Endothelial cell of umbilical vein (primary cell): ENCODE measurements at regions not wholly inside any gene's neighbourhood (a gene's known extent, or its start where the extent isn't known, plus 50 kb on each side); places are given as distances from the start of the nearest gene placed in this dataset.

Experiments
- BruUV-seq: library from RNA; stranded (reverse); fragments of 400-500 nt; replicated peaks from 2 replicates; lab custom pipeline; 2021; lab: Mats Ljungman, UMichigan
- CTCF ChIA-PET: fragments of 300-600, 350-600 bp; sonication (Branson Sonifier 250); formaldehyde crosslinking; loops from one replicate; lab custom pipeline; 2021; ENCODE audit warnings: antibody characterized with exemption, inconsistent platforms; lab: Charles Lee
- POLR2A ChIA-PET: fragments of 300-600, 350-600 bp; sonication (Branson Sonifier 250); formaldehyde crosslinking; loops from one replicate; lab custom pipeline; 2021; ENCODE audit warnings: antibody characterized with exemption, inconsistent platforms; lab: Charles Lee
- DNase-seq: peaks from one replicate; pipeline ENCODE4 v3.0.0-alpha.2; 2011; ENCODE audit warnings: low read depth, low spot score
- FAIRE-seq: peaks from 2 replicates; lab custom pipeline; 2011; peaks lifted over from hg19 to GRCh38; lab: Jason Lieb, UNC
- H2AFZ ChIP-seq: 2 replicates; pipeline ENCODE4 v1.6.0; 2012; ENCODE audit warnings: low read depth, low read length, control low read depth, inconsistent platforms
- H3K27ac ChIP-seq: 2 replicates; pipeline ENCODE4 v1.5.1; 2011; ENCODE audit warnings: low read depth, mild to moderate bottlenecking, control low read depth, low read length, moderate library complexity; ENCODE audit not compliant: insufficient read depth
- H3K27me3 ChIP-seq, 2 experiments: 2 replicates each; pipeline versions ENCODE4 v1.6.0 to v1.6.1; 2011; ENCODE audit warnings: low read length in 2 of 2, mixed read lengths in 1 of 2; ENCODE audit not compliant: control insufficient read depth in 2 of 2, insufficient read depth in 2 of 2
- H3K36me3 ChIP-seq, 2 experiments: 2 replicates in 1 of 2; 3 replicates in 1 of 2; pipeline ENCODE4 v1.5.1; 2011; ENCODE audit warnings: low read length in 2 of 2, mild to moderate bottlenecking in 1 of 2, moderate library complexity in 1 of 2; ENCODE audit not compliant: control insufficient read depth in 2 of 2, insufficient read depth in 2 of 2; ENCODE audit errors: extremely low read depth in 1 of 2
- H3K4me1 ChIP-seq: 3 replicates; pipeline ENCODE4 v1.5.1; 2011; ENCODE audit warnings: mild to moderate bottlenecking, low read length; ENCODE audit not compliant: control insufficient read depth, insufficient read depth; ENCODE audit errors: extremely low read depth
- H3K4me2 ChIP-seq: 2 replicates; pipeline ENCODE4 v1.6.1; 2011; ENCODE audit warnings: low read length, control low read depth, mixed read lengths; ENCODE audit not compliant: insufficient read depth
- H3K4me3 ChIP-seq, 3 experiments: fragments of 200-600 bp in 1 of 3; sonication (generic), shearing (Covaris generic) in 1 of 3; replicated peaks in 1 of 3; 2 replicates each; pipeline ENCODE4 v1.5.1; 2011 to 2016; ENCODE audit warnings: control low read depth in 3 of 3, low read length in 3 of 3, mild to moderate bottlenecking in 2 of 3, inconsistent platforms in 1 of 3, low read depth in 1 of 3, moderate library complexity in 1 of 3; ENCODE audit not compliant: insufficient read depth in 1 of 3
- H3K79me2 ChIP-seq: 2 replicates; pipeline ENCODE4 v1.6.0; 2012; ENCODE audit warnings: low read length, inconsistent platforms; ENCODE audit not compliant: control insufficient read depth, insufficient read depth
- H3K9ac ChIP-seq: replicated peaks from 2 replicates; pipeline ENCODE3; 2011; ENCODE audit warnings: low read length, control low read depth; ENCODE audit not compliant: insufficient read depth; ENCODE audit errors: extremely low read depth
- H3K9me1 ChIP-seq: replicated peaks from 3 replicates; pipeline ENCODE4 v1.6.0; 2011; ENCODE audit warnings: mild to moderate bottlenecking, low read length; ENCODE audit not compliant: control insufficient read depth, insufficient read depth; ENCODE audit errors: extremely low read depth
- H3K9me3 ChIP-seq: replicated peaks from 2 replicates; pipeline ENCODE4 v1.5.1; 2012; ENCODE audit warnings: low read length, inconsistent platforms; ENCODE audit not compliant: control insufficient read depth, insufficient read depth
- H4K20me1 ChIP-seq: replicated peaks from 2 replicates; pipeline ENCODE3; 2011; ENCODE audit warnings: mild to moderate bottlenecking, low read length; ENCODE audit not compliant: control insufficient read depth, insufficient read depth; ENCODE audit errors: extremely low read depth
- CTCF ChIP-seq, 2 donors: IDR thresholded peaks; 1 replicate in 1 of 2; 2 replicates in 1 of 2; pipeline ENCODE4 v1.5.1; 2011; ENCODE audit warnings: low read length in 2 of 2, mild to moderate bottlenecking in 2 of 2, moderate library complexity in 2 of 2, control low read depth in 1 of 2, inconsistent platforms in 1 of 2, low read depth in 1 of 2; ENCODE audit not compliant: insufficient read depth in 1 of 2; ENCODE audit errors: extremely low read depth in 1 of 2
- EZH2 ChIP-seq: IDR thresholded peaks from 2 replicates; pipeline ENCODE4 v1.6.1; 2012; ENCODE audit warnings: borderline replicate concordance, low read depth, mild to moderate bottlenecking, moderate library complexity, low read length, inconsistent platforms; ENCODE audit not compliant: severe bottlenecking
- FOS ChIP-seq: IDR thresholded peaks from 2 replicates; pipeline ENCODE4 v1.6.1; 2011; ENCODE audit warnings: mild to moderate bottlenecking, low read length, moderate library complexity, borderline replicate concordance; ENCODE audit not compliant: insufficient read depth
- GATA2 ChIP-seq: IDR thresholded peaks from 2 replicates; pipeline ENCODE4 v1.7.0; 2011; ENCODE audit warnings: low read depth, mild to moderate bottlenecking, moderate library complexity, mixed read lengths, low read length; ENCODE audit not compliant: insufficient read length, insufficient read depth
- JUN ChIP-seq: IDR thresholded peaks from 2 replicates; pipeline ENCODE4 v1.6.1; 2011; ENCODE audit warnings: borderline replicate concordance, low read depth; ENCODE audit not compliant: insufficient read length, insufficient read depth
- MAX ChIP-seq: IDR thresholded peaks from 2 replicates; pipeline ENCODE4 v1.6.1; 2011; ENCODE audit not compliant: insufficient read depth, insufficient read length
- MYC ChIP-seq: IDR thresholded peaks from one replicate; pipeline ENCODE4 v1.6.1; 2011; ENCODE audit warnings: mild to moderate bottlenecking, low read depth, low read length
- POLR2A ChIP-seq: IDR thresholded peaks from 2 replicates; pipeline ENCODE4 v1.6.1; 2012; ENCODE audit warnings: low read depth, mild to moderate bottlenecking, control low read depth, low read length
- POLR2AphosphoS5 ChIP-seq: IDR thresholded peaks from 2 replicates; pipeline ENCODE4 v1.6.1; 2012; ENCODE audit warnings: low read depth, mild to moderate bottlenecking, control low read depth, low read length, moderate library complexity; ENCODE audit not compliant: insufficient read depth
- dilution Hi-C: fragments of 300-500 bp; cut with MboI; formaldehyde crosslinking; loops from one replicate; pipeline ENCODE4 v1.15.0; 2019; ENCODE audit warnings: low sequenced_read_pairs; ENCODE audit not compliant: extremely low pct_ligation_motif_present
- intact Hi-C: fragments of 100-400 bp; cut with micrococcal nuclease; formaldehyde crosslinking; loops from one replicate; pipeline ENCODE4 v1.10.0; 2022

GRCh38 chr5:152813526-152813925 lies 408.4 kb upstream of the NMUR2 start:
- TF ChIP-seq EZH2: no peak
- no peak for TF ChIP-seq MAX
- TF ChIP-seq POLR2A: no peak
- no peak for TF ChIP-seq FOS
- TF ChIP-seq CTCF (IDR thresholded peaks at IDR 0.05; ENCODE audit: extremely low read depth in 1 of 2, insufficient read depth in 1 of 2, low read depth in 1 of 2, low read length in 2 of 2): no peak
- TF ChIP-seq JUN: no peak
- TF ChIP-seq MYC: no peak
- peaks cover 4% of the 10 kb centered on the region for H3K9me3 ChIP-seq
- intact Hi-C loops (no loop called here), dilution Hi-C loops (no loop called here)
- no peaks in the 10 kb centered on the region for H3K4me1 ChIP-seq
- no peak overlapping the region for H2AFZ ChIP-seq
- no peak overlapping the region for H3K9ac ChIP-seq
- no TSS peak for BruUV-seq
- DNase-seq (no peak), FAIRE-seq (no peak)
- no peaks in the 10 kb centered on the region for H3K79me2 ChIP-seq
- CTCF ChIA-PET: no interaction called here
- no peaks in the 10 kb centered on the region for H3K9me1 ChIP-seq
- no peak overlapping the region for H3K4me3 ChIP-seq
- H3K27ac ChIP-seq: no peak overlapping the region
- POLR2A ChIA-PET: no interaction called here
- H4K20me1 ChIP-seq: no peaks in the 10 kb centered on the region
- no peaks in the 10 kb centered on the region for H3K27me3 ChIP-seq
- no peaks in the 10 kb centered on the region for H3K36me3 ChIP-seq
- H3K4me2 ChIP-seq: no peak overlapping the region

GRCh38 chr5:152819891-152820290 lies 414.8 kb upstream of the NMUR2 start:
- Histone ChIP-seq H3K4me3 (no peak overlapping the region), H3K9me3 (peaks cover 2% of the 10 kb centered on the region), H3K27me3 (no peaks in the 10 kb centered on the region), H3K9me1 (no peaks in the 10 kb centered on the region), H4K20me1 (no peaks in the 10 kb centered on the region), H3K27ac (no peak overlapping the region), H3K4me2 (no peak overlapping the region), H2AFZ (no peak overlapping the region), H3K4me1 (no peaks in the 10 kb centered on the region), H3K79me2 (no peaks in the 10 kb centered on the region), H3K9ac (no peak overlapping the region), H3K36me3 (no peaks in the 10 kb centered on the region)
- no TSS peak for BruUV-seq
- ChIA-PET CTCF (no interaction called here), POLR2A (no interaction called here)
- DNase-seq (no peak), FAIRE-seq (no peak)
- dilution Hi-C loops: no loop called here
- intact Hi-C loops: no loop called here
- TF ChIP-seq CTCF (IDR thresholded peaks at IDR 0.05; ENCODE audit: extremely low read depth in 1 of 2, insufficient read depth in 1 of 2, low read depth in 1 of 2, low read length in 2 of 2) (no peak), GATA2 (no peak), EZH2 (no peak), MAX (no peak), POLR2AphosphoS5 (no peak), FOS (no peak)
